ENCODE measurements at regions not wholly inside any gene's neighbourhood (a gene's known extent, or its start where the extent isn't known, plus 50 kb on each side); places are given as distances from the start of the nearest gene placed in this dataset.

GRCh38 chr1:82697965-82698364, 897.2 kb downstream of the ADGRL2 start:
- TF ChIP-seq CTCF (IDR thresholded peaks at IDR 0.05), result no peak
- TF ChIP-seq POLR2A (IDR thresholded peaks at IDR 0.05), result no peak

All from Peyer's patch (tissue), 4 donors.